MM.1S (cell line): ENCODE measurements at regions not wholly inside any gene's neighbourhood (a gene's known extent, or its start where the extent isn't known, plus 50 kb on each side); places are given as distances from the start of the nearest gene placed in this dataset.

Experiments used
- CTCF ChIP-seq: fragments of 300-600 bp; sonication (generic); IDR thresholded peaks from 2 replicates; pipeline ENCODE4 v1.5.1; 2016; ENCODE audit warnings: antibody characterized with exemption, low read length, mixed read lengths
- EZH2 ChIP-seq: fragments of 300-600 bp; sonication (generic); optimal IDR thresholded peaks from 2 replicates; pipeline ENCODE3; 2017; ENCODE audit warnings: low read depth, mild to moderate bottlenecking, antibody characterized with exemption, low read length, mixed read lengths

GRCh38 chr6:87798393-87799278, 96.6 kb upstream of the AKIRIN2 start:
- TF ChIP-seq CTCF (no peak), EZH2 (no peak)
